ENCODE measurements at regions not wholly inside any gene's neighbourhood (a gene's known extent, or its start where the extent isn't known, plus 50 kb on each side); places are given as distances from the start of the nearest gene placed in this dataset.

DNA sequence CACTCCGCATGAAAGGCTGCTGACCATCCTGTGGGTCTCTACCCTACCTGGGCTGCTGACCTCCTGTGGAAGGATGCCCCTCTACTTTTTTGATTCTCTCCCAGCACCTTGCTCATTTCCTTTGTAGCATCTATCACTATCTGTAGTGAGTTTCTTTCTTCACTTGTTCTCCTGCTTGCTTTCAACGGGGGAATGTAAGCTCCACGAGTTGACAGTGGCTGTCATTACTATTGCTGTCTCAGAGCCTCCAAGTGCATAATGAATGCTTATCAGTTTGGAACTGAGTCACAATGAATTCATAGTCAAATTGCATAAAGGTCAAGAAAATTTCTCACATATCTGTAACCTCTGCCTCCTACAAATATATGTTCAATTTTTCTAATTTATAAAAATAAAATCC lies 477.7 kb downstream of the PLCL1 start:
- no peaks in the 10 kb centered on the region for H3K9me3 ChIP-seq (ENCODE audit: insufficient read depth, low read depth)
- TF ChIP-seq CTCF (conservative IDR thresholded peaks at IDR 0.05): no peak
- no peak for TF ChIP-seq EZH2 (IDR thresholded peaks at IDR 0.05; ENCODE audit: low read depth)
- no peak overlapping the region for H3K4me3 ChIP-seq
- no peaks in the 10 kb centered on the region for H3K36me3 ChIP-seq (ENCODE audit: low read depth)
- no peaks in the 10 kb centered on the region for H3K79me2 ChIP-seq (ENCODE audit: low read depth)
- BruUV-seq (replicated peaks): no TSS peak
- intact Hi-C loops (cut with micrococcal nuclease; ENCODE audit: unreplicated experiment): no loop called here
- no peaks in the 10 kb centered on the region for H4K20me1 ChIP-seq (ENCODE audit: insufficient read depth)
- H3K27ac ChIP-seq: no peak overlapping the region
- H3K9me2 ChIP-seq (ENCODE audit: insufficient read depth): no peaks in the 10 kb centered on the region
- ChIA-PET POLR2A (ENCODE audit: unreplicated experiment) (no interaction called here), CTCF (no interaction called here)
- H2AFZ ChIP-seq: no peak overlapping the region
- no peak overlapping the region for H3K4me2 ChIP-seq
- no peaks in the 10 kb centered on the region for H3K4me1 ChIP-seq (replicated peaks; ENCODE audit: insufficient read depth)
- no peak for DNase-seq
- no peaks in the 10 kb centered on the region for H3F3A ChIP-seq (ENCODE audit: insufficient read depth, low read depth)
- H3K27me3 ChIP-seq (ENCODE audit: insufficient read depth, low read depth): no peaks in the 10 kb centered on the region

GRCh38 chr2:198280145-198280544 lies 475.8 kb downstream of the PLCL1 start:
- Histone ChIP-seq H3K4me1 (replicated peaks; ENCODE audit: insufficient read depth) (no peaks in the 10 kb centered on the region), H3K27me3 (ENCODE audit: insufficient read depth, low read depth) (no peaks in the 10 kb centered on the region), H4K20me1 (ENCODE audit: insufficient read depth) (no peaks in the 10 kb centered on the region), H3F3A (ENCODE audit: insufficient read depth, low read depth) (no peaks in the 10 kb centered on the region), H3K27ac (no peak overlapping the region), H3K4me2 (no peak overlapping the region), H2AFZ (no peak overlapping the region), H3K9me2 (ENCODE audit: insufficient read depth) (no peaks in the 10 kb centered on the region), H3K4me3 (no peak overlapping the region), H3K9me3 (ENCODE audit: insufficient read depth, low read depth) (no peaks in the 10 kb centered on the region), H3K36me3 (ENCODE audit: low read depth) (no peaks in the 10 kb centered on the region), H3K79me2 (ENCODE audit: low read depth) (no peaks in the 10 kb centered on the region)
- BruUV-seq (replicated peaks): no TSS peak
- POLR2A ChIA-PET (ENCODE audit: unreplicated experiment): no interaction called here
- DNase-seq: no peak
- intact Hi-C loops (cut with micrococcal nuclease; ENCODE audit: unreplicated experiment): no loop called here
- TF ChIP-seq CTCF (conservative IDR thresholded peaks at IDR 0.05) (no peak), EZH2 (IDR thresholded peaks at IDR 0.05; ENCODE audit: low read depth) (no peak)
- CTCF ChIA-PET: no interaction called here

- H3K9me3 ChIP-seq (ENCODE audit: insufficient read depth, low read depth): no peaks in the 10 kb centered on the region
- TF ChIP-seq EZH2 (IDR thresholded peaks at IDR 0.05; ENCODE audit: low read depth) (no peak), CTCF (conservative IDR thresholded peaks at IDR 0.05) (no peak)
- no peak overlapping the region for H3K4me2 ChIP-seq
- no TSS peak for BruUV-seq (replicated peaks)
- H4K20me1 ChIP-seq (ENCODE audit: insufficient read depth): no peaks in the 10 kb centered on the region
- no peak for DNase-seq
- H3K4me1 ChIP-seq (replicated peaks; ENCODE audit: insufficient read depth): no peaks in the 10 kb centered on the region
- H3K27ac ChIP-seq: no peak overlapping the region
- CTCF ChIA-PET: no interaction called here
- no peak overlapping the region for H2AFZ ChIP-seq
- no peaks in the 10 kb centered on the region for H3F3A ChIP-seq (ENCODE audit: insufficient read depth, low read depth)
- intact Hi-C loops (cut with micrococcal nuclease; ENCODE audit: unreplicated experiment): no loop called here
- no peaks in the 10 kb centered on the region for H3K79me2 ChIP-seq (ENCODE audit: low read depth)
- no peaks in the 10 kb centered on the region for H3K27me3 ChIP-seq (ENCODE audit: insufficient read depth, low read depth)
- no peaks in the 10 kb centered on the region for H3K9me2 ChIP-seq (ENCODE audit: insufficient read depth)
- POLR2A ChIA-PET (ENCODE audit: unreplicated experiment): no interaction called here
- no peak overlapping the region for H3K4me3 ChIP-seq
- no peaks in the 10 kb centered on the region for H3K36me3 ChIP-seq (ENCODE audit: low read depth)
Observed at GRCh38 chr2:198279026-198279425, 474.6 kb downstream of the PLCL1 start.

Measured in PC-9 (cell line).